Cardiac fibroblast (primary cell): ENCODE measurements at regions not wholly inside any gene's neighbourhood (a gene's known extent, or its start where the extent isn't known, plus 50 kb on each side); places are given as distances from the start of the nearest gene placed in this dataset.

Experiments
- DNase-seq, 2 donors: peaks; one replicate each; pipeline versions ENCODE4 v3.0.0 to v3.0.0-alpha.2; 2010; ENCODE audit warnings: low read depth in 2 of 2
- H3K4me3 ChIP-seq, 2 donors: replicated peaks in 1 of 2; 1 replicate in 1 of 2; 2 replicates in 1 of 2; pipeline ENCODE4 v1.5.1; 2011; ENCODE audit warnings: low read depth in 2 of 2, low read length in 2 of 2, mild to moderate bottlenecking in 2 of 2, moderate library complexity in 1 of 2
- TF ChIP-seq, protein P1 (sequence below): IDR thresholded peaks from one replicate; pipeline ENCODE4 v1.5.1; 2011; ENCODE audit warnings: low read depth, mild to moderate bottlenecking, low read length, inconsistent platforms

DNA sequence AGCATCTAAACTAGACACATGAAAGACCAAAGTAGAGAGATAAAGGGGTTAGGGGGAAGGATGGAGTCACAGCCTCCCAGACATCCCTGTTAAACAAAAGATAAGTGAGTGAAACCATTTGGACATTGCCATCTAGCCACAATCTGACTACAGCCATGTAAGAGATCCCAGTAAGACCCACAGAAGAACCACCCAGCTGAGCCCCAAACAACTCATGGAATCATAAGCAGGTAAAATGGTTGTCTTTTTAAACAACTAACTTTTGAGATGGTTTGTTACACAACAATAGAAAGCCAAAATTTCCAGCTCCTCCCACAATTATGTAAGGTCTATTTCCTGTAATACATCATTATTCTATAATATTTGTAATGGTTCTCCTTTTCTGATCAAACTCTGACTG, 437.5 kb downstream of the IGSF11 start:
- no peak for DNase-seq
- H3K4me3 ChIP-seq, result no peak overlapping the region
- TF ChIP-seq, protein P1, sequence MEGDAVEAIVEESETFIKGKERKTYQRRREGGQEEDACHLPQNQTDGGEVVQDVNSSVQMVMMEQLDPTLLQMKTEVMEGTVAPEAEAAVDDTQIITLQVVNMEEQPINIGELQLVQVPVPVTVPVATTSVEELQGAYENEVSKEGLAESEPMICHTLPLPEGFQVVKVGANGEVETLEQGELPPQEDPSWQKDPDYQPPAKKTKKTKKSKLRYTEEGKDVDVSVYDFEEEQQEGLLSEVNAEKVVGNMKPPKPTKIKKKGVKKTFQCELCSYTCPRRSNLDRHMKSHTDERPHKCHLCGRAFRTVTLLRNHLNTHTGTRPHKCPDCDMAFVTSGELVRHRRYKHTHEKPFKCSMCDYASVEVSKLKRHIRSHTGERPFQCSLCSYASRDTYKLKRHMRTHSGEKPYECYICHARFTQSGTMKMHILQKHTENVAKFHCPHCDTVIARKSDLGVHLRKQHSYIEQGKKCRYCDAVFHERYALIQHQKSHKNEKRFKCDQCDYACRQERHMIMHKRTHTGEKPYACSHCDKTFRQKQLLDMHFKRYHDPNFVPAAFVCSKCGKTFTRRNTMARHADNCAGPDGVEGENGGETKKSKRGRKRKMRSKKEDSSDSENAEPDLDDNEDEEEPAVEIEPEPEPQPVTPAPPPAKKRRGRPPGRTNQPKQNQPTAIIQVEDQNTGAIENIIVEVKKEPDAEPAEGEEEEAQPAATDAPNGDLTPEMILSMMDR, result no peak

DNA sequence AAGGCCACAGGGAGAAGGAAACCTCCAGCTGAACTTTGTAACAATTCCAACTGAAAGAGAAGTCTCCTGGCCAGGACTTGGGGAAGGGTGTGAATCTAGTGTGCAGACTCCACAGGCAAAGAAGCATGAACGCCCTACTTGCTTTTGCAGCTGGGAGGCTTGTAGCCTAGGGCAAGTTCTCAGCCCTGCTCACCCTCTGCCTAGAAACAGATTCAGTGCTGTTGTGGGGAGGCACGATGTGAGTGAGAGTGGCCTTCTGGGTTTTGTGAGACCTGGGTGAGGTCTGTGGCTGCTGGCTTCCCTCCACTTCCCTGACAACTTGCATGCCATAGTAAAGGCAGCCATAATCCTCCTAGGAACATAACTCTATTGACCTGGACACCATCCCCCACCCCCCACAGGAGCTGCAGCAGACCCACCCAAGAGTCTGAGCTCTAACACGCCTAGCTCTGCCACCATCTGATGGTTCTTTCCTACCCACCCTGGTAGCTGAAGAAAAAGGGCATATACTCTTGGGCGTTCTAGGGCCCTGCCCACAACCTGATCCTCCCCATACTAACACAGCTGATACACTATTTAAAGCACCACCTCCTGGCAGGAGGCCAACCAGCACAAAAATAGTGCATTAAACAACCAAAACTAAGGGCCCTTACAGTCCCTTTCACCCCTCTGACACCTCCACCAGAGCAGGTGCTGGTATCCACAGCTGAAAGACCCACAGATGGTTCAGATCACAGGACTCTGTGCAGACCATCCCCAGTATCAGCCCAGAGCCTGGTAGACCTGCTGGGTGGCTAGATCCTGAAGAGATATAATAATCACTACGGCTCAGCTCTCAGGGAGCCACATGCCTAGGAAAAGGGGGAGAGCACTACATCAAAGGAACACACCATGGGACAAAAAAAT, 426.5 kb downstream of the IGSF11 start:
- no peak overlapping the region for H3K4me3 ChIP-seq
- no peak for DNase-seq
- TF ChIP-seq, protein P1, result no peak

DNA sequence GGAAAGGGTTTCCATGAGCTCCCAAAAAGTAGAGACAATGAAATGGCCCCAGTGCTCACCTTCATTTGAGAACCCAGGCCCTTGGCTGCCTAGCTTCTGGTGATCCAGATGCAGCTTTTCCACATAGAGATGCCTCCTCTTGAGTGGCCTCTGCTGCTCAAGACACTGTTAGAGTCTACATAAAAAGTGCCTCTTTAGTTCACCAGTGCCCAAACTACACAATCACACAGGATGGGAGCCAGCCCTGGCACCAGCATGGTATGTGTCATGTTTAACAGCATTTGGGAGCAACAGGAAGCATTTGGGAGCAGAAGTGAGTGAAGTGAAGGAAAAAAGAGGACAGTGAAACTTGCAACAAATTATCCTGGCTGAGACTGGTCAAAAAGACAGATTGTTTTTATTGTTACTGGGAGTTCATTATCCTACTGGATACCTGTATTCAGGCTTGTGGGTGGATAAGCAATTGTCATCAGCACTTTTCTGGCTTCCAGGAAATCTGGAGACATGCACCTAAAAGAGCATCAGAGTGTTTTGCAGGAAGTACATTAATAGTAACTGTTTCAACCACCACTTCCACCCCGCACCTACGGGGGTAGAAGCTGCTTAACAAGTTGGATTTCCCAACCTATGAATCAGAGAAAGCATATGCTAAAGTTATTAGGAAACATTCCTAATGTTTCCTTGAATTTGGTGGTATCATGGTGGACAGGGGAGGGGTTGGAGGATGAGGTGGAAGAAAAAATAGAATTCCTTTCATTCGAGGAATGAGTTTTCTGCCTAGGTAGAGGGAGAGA, 416.2 kb downstream of the IGSF11 start:
- no peak for DNase-seq
- TF ChIP-seq, protein P1, result no peak
- H3K4me3 ChIP-seq, result no peak overlapping the region

DNA sequence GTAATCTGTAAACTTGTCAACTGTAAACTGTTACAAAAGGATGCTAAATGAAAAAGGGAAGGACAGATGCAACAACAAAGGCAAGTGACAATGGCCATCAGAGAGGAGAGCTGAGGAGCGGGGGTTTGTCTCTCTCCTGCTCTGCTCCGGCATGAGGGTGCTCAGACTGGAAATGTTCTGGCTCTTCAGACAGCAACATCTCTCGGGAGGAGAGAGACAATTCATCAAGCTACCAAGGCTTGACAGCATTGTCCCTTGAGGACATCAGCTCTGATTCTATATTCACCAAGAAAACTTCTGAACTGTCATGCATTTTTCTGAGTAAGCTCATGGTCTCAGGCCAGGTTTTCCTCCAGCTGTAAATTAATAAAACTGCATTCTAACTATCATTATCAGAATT, 408.2 kb downstream of the IGSF11 start:
- no peak overlapping the region for H3K4me3 ChIP-seq
- TF ChIP-seq, protein P1, result no peak
- DNase-seq, result no peak

DNA sequence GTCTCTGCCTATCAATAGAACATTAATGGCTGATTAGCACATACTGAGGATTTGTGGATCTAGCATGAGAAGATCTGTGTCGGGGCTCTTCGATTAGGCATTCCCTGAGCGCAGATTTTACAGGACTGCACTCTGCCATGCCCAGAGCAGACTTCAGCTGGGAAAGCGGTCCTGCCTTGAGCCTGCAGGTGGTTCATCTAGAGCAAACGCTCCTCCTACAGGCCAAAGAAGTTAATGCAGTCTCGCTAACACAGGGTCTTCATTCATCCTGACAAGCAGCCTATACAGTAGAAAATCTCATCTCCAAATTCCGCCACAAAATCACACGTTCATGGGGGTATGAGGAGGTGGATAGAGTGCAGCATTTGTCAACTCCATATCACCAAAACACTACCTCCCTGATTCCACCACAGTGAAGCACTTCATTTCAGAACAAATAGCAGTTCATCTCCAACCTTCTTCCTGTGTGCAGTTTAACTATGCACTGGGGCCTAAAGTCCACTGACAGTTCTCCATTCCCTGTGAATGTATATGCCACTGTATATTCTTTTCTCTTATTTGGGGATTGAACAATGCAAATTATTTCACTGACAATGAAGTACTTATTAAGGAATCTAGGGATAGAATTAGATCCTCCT, 405.8 kb downstream of the IGSF11 start:
- DNase-seq, result peak; percentile 57 to 60
- TF ChIP-seq, protein P1, result peak; percentile 74
- no peak overlapping the region for H3K4me3 ChIP-seq

DNA sequence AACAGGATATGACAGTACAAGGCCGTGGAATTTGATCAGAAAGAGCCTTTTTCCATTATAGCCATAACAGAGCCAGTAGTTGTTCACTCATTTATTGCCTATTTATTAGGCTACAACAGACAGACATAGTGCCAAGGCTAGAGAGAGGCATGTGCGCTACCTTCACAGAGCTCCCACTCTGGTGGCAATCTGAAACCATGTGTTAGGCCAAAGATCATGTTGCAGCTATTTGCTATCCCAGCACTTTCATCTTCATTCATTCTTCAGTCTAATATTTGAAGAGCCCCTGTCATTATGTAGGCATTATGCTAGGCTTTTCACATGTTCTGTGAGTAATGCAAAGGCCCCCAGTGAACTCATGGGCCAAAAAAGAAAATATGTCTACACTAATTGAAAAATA, 404.8 kb downstream of the IGSF11 start:
- H3K4me3 ChIP-seq, result no peak overlapping the region
- TF ChIP-seq, protein P1, result no peak
- no peak for DNase-seq
